Transverse colon (tissue), 4 donors: ENCODE measurements at regions not wholly inside any gene's neighbourhood (a gene's known extent, or its start where the extent isn't known, plus 50 kb on each side); places are given as distances from the start of the nearest gene placed in this dataset.

Experiments
- EP300 ChIP-seq: sonication (generic); formaldehyde crosslinking; IDR thresholded peaks from one replicate; pipeline ENCODE4 v1.6.1; 2017; ENCODE audit warnings: antibody characterized with exemption, low read depth
- POLR2AphosphoS5 ChIP-seq, 3 donors: sonication (generic); formaldehyde crosslinking; IDR thresholded peaks; one replicate each; pipeline ENCODE4 v1.6.1; 2016; ENCODE audit warnings: antibody characterized with exemption in 3 of 3
- TF ChIP-seq, protein P1 (sequence below), 5 experiments: fragments of 200-600 bp in 3 of 5; fragments of 450-650 bp in 2 of 5; sonication (generic) in 3 of 5; IDR thresholded peaks; 1 replicate in 2 of 5; 2 replicates in 3 of 5; pipeline ENCODE4 v1.5.1; 2016 to 2017; ENCODE audit warnings: antibody characterized with exemption in 5 of 5, inconsistent platforms in 3 of 5, mild to moderate bottlenecking in 2 of 5, moderate library complexity in 1 of 5

DNA sequence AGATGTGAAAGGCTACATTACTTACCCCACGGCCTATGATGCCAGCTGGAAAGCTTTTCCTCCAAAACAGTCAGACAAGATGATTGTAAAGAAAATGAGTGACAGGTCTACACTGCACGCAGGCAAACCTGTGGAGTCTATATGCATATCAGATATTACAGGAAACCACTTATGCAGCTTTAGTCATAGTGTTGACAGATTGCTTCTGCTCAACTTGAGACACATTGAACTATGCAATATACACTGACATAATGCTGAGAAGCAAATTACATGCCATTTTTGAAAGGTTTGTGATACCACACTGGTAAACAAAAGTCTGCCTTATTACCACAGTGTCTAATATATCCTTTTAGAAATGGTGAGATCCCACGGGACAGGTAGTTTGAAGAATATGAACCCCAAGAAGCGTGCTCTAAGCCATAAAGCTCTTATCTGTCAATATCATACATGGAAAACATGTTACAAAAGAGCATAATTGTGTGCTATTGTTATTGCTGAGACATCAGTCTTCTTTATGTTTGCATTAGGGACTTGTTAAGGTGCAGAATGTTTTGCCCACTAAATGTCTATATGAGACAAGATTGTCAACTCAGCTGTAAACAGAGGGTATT lies 1835.8 kb upstream of the TENM3 start:
- TF ChIP-seq, protein P1, sequence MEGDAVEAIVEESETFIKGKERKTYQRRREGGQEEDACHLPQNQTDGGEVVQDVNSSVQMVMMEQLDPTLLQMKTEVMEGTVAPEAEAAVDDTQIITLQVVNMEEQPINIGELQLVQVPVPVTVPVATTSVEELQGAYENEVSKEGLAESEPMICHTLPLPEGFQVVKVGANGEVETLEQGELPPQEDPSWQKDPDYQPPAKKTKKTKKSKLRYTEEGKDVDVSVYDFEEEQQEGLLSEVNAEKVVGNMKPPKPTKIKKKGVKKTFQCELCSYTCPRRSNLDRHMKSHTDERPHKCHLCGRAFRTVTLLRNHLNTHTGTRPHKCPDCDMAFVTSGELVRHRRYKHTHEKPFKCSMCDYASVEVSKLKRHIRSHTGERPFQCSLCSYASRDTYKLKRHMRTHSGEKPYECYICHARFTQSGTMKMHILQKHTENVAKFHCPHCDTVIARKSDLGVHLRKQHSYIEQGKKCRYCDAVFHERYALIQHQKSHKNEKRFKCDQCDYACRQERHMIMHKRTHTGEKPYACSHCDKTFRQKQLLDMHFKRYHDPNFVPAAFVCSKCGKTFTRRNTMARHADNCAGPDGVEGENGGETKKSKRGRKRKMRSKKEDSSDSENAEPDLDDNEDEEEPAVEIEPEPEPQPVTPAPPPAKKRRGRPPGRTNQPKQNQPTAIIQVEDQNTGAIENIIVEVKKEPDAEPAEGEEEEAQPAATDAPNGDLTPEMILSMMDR (IDR thresholded peaks at IDR 0.05) = no peak
- no peak for TF ChIP-seq POLR2AphosphoS5 (IDR thresholded peaks at IDR 0.05)
- no peak for TF ChIP-seq EP300
